ENCODE measurements at regions not wholly inside any gene's neighbourhood (a gene's known extent, or its start where the extent isn't known, plus 50 kb on each side); places are given as distances from the start of the nearest gene placed in this dataset.
A peak's percentile ranks its signal among the peaks of the same experiment; 100 is the strongest.

- Histone ChIP-seq H3K27me3 (peaks cover 0 to 10% (median 2%) of the 10 kb centered on the region in 4 donors), H3K36me3 (no peaks in the 10 kb centered on the region), H3K4me1 (no peaks in the 10 kb centered on the region), H3K9me3 (no peaks in the 10 kb centered on the region), H3K27ac (replicated peaks in 1 of 4) (no peak overlapping the region), H3K4me3 (no peak overlapping the region)
- TF ChIP-seq EP300 (IDR thresholded peaks at IDR 0.05) (no peak), POLR2A (IDR thresholded peaks at IDR 0.05; ENCODE audit: low read depth) (no peak), POLR2AphosphoS5 (IDR thresholded peaks at IDR 0.05) (no peak), CTCF (IDR thresholded peaks at IDR 0.05) (no peak)
- WGBS = 67% methylated on average over 5 of the region's 5 CpGs
- intact Hi-C loops (cut with DNase I) = no loop called here
- DNase-seq (ENCODE audit: extremely low spot score) = peak; percentile 80
These were observed 53.1 kb upstream of the PROX1 start for GRCh38 chr1:213934649-213935048.

GRCh38 chr1:213936571-213936970, 51.2 kb upstream of the PROX1 start:
- no peak overlapping the region for H3K27ac ChIP-seq (replicated peaks in 1 of 4)
- H3K9me3 ChIP-seq = no peaks in the 10 kb centered on the region
- WGBS = 69% methylated on average over 3 of the region's 3 CpGs
- no peaks in the 10 kb centered on the region for H3K4me1 ChIP-seq
- H3K36me3 ChIP-seq = no peaks in the 10 kb centered on the region
- H3K4me3 ChIP-seq = no peak overlapping the region
- H3K27me3 ChIP-seq = peaks cover 0 to 13% (median 0%) of the 10 kb centered on the region in 4 donors
- DNase-seq (ENCODE audit: extremely low spot score) = peak; percentile 91
- TF ChIP-seq CTCF (IDR thresholded peaks at IDR 0.05) = no peak
- no peak for TF ChIP-seq POLR2AphosphoS5 (IDR thresholded peaks at IDR 0.05)
- intact Hi-C loops (cut with DNase I) = no loop called here
